Tibial nerve (tissue), 4 donors: ENCODE measurements at regions not wholly inside any gene's neighbourhood (a gene's known extent, or its start where the extent isn't known, plus 50 kb on each side); places are given as distances from the start of the nearest gene placed in this dataset.

Source experiments
- DNase-seq, 2 donors: peaks; one replicate each; pipeline ENCODE4 v3.0.0-alpha.2; 2019; ENCODE audit warnings: low spot score in 2 of 2
- H3K27ac ChIP-seq, 4 donors: fragments of 200-600 bp; sonication (generic) in 3 of 4; one replicate each; pipeline ENCODE4 v1.5.1; 2017 to 2019; ENCODE audit warnings: mild to moderate bottlenecking in 1 of 4
- H3K27me3 ChIP-seq, 2 donors: fragments of 200-600 bp; sonication (generic) in 1 of 2; one replicate each; pipeline versions ENCODE4 v1.5.1 to v1.6.0; 2017 to 2019
- H3K36me3 ChIP-seq, 3 donors: fragments of 200-600 bp; sonication (generic); one replicate each; pipeline ENCODE4 v1.5.1; 2018 to 2019
- H3K4me1 ChIP-seq, 4 donors: fragments of 200-600 bp; sonication (generic) in 3 of 4; one replicate each; pipeline ENCODE4 v1.5.1; 2017 to 2019
- H3K4me3 ChIP-seq, 4 donors: fragments of 200-600 bp; sonication (generic) in 3 of 4; one replicate each; pipeline ENCODE4 v1.5.1; 2017 to 2019; ENCODE audit warnings: mild to moderate bottlenecking in 1 of 4, moderate library complexity in 1 of 4
- H3K9me3 ChIP-seq, 4 donors: fragments of 200-600 bp; sonication (generic) in 3 of 4; one replicate each; pipeline ENCODE4 v1.5.1; 2017 to 2019
- CTCF ChIP-seq, 5 experiments: fragments of 200-600 bp in 3 of 5; fragments of 450-650 bp in 2 of 5; sonication (generic) in 3 of 5; IDR thresholded peaks; one replicate each; pipeline ENCODE4 v1.5.1; 2016 to 2019; ENCODE audit warnings: antibody characterized with exemption in 5 of 5, mild to moderate bottlenecking in 3 of 5, moderate library complexity in 2 of 5
- EP300 ChIP-seq, 2 donors: sonication (generic); formaldehyde crosslinking; IDR thresholded peaks; one replicate each; pipeline ENCODE4 v1.6.1; 2017; ENCODE audit warnings: antibody characterized with exemption in 2 of 2, mild to moderate bottlenecking in 1 of 2
- POLR2A ChIP-seq, 2 donors: fragments of 450-650 bp; IDR thresholded peaks; one replicate each; pipeline ENCODE4 v1.6.1; 2017; ENCODE audit warnings: antibody characterized with exemption in 2 of 2, mild to moderate bottlenecking in 2 of 2, moderate library complexity in 2 of 2
- WGBS, 2 donors: methylation state at CpG; one replicate each; pipeline ENCODE4 v1.1.5; 2018; 5-methylcytosine and 5-hydroxymethylcytosine counted together

- Histone ChIP-seq H3K27me3 (no peaks in the 10 kb centered on the region), H3K36me3 (no peaks in the 10 kb centered on the region), H3K4me3 (no peak overlapping the region), H3K4me1 (no peaks in the 10 kb centered on the region), H3K9me3 (no peaks in the 10 kb centered on the region), H3K27ac (no peak overlapping the region)
- DNase-seq: no peak
- TF ChIP-seq POLR2A (IDR thresholded peaks at IDR 0.05) (no peak), EP300 (IDR thresholded peaks at IDR 0.05) (no peak), CTCF (IDR thresholded peaks at IDR 0.05) (no peak)
- 47 to 48% methylated on average over 11 of the region's 11 CpGs for WGBS, 2 donors
These were observed 1067.9 kb upstream of the EEF2KMT start for GRCh38 chr16:6165330-6165979.

- Histone ChIP-seq H3K9me3 (no peaks in the 10 kb centered on the region), H3K4me3 (no peak overlapping the region), H3K27ac (no peak overlapping the region), H3K4me1 (no peaks in the 10 kb centered on the region), H3K27me3 (no peaks in the 10 kb centered on the region), H3K36me3 (no peaks in the 10 kb centered on the region)
- no peak for DNase-seq
- TF ChIP-seq POLR2A (IDR thresholded peaks at IDR 0.05) (no peak), CTCF (IDR thresholded peaks at IDR 0.05) (no peak), EP300 (IDR thresholded peaks at IDR 0.05) (no peak)
- 74 to 75% methylated on average over 10 of the region's 10 CpGs for WGBS, 2 donors
These were observed 1063.3 kb upstream of the EEF2KMT start for GRCh38 chr16:6160871-6161270.

- Histone ChIP-seq H3K4me3 (no peak overlapping the region), H3K27me3 (no peaks in the 10 kb centered on the region), H3K36me3 (no peaks in the 10 kb centered on the region), H3K9me3 (no peaks in the 10 kb centered on the region), H3K27ac (no peak overlapping the region), H3K4me1 (no peaks in the 10 kb centered on the region)
- DNase-seq: no peak
- 90 to 91% methylated on average over 3 of the region's 3 CpGs for WGBS, 2 donors
- TF ChIP-seq CTCF (IDR thresholded peaks at IDR 0.05) (no peak), POLR2A (IDR thresholded peaks at IDR 0.05) (no peak), EP300 (IDR thresholded peaks at IDR 0.05) (no peak)
These were observed 1062.7 kb upstream of the EEF2KMT start for GRCh38 chr16:6160303-6160702.

- Histone ChIP-seq H3K4me1 (no peaks in the 10 kb centered on the region), H3K36me3 (no peaks in the 10 kb centered on the region), H3K9me3 (no peaks in the 10 kb centered on the region), H3K4me3 (no peak overlapping the region), H3K27ac (no peak overlapping the region), H3K27me3 (no peaks in the 10 kb centered on the region)
- no peak for DNase-seq
- 90 to 95% methylated on average over 4 of the region's 4 CpGs for WGBS, 2 donors
- TF ChIP-seq POLR2A (IDR thresholded peaks at IDR 0.05): no peak
- no peak for TF ChIP-seq CTCF (IDR thresholded peaks at IDR 0.05)
- TF ChIP-seq EP300 (IDR thresholded peaks at IDR 0.05): no peak
These were observed 1060.2 kb upstream of the EEF2KMT start for GRCh38 chr16:6157806-6158205.

- H3K4me1 ChIP-seq: no peaks in the 10 kb centered on the region
- TF ChIP-seq CTCF (IDR thresholded peaks at IDR 0.05) (no peak), EP300 (IDR thresholded peaks at IDR 0.05) (no peak), POLR2A (IDR thresholded peaks at IDR 0.05) (no peak)
- 67 to 73% methylated on average over 9 of the region's 9 CpGs for WGBS, 2 donors
These were observed 1057.7 kb upstream of the EEF2KMT start for GRCh38 chr16:6155271-6155670.

More at GRCh38 chr16:6155271-6155670, 1057.7 kb upstream of the EEF2KMT start:
- no peaks in the 10 kb centered on the region for H3K36me3 ChIP-seq
- no peak for DNase-seq
- H3K9me3 ChIP-seq: no peaks in the 10 kb centered on the region
- no peak overlapping the region for H3K27ac ChIP-seq
- no peak overlapping the region for H3K4me3 ChIP-seq
- no peaks in the 10 kb centered on the region for H3K27me3 ChIP-seq
